MG63 (cell line): ENCODE measurements at regions not wholly inside any gene's neighbourhood (a gene's known extent, or its start where the extent isn't known, plus 50 kb on each side); places are given as distances from the start of the nearest gene placed in this dataset.

Source experiments
- DNase-seq: peaks from one replicate; pipeline ENCODE4 v3.0.0-alpha.2; 2020
- H3K27me3 ChIP-seq: fragments of 250-450 bp; sonication (Bioruptor Pico); 2 replicates; pipeline ENCODE4 v1.5.1; 2020; ENCODE audit warnings: mild to moderate bottlenecking, moderate library complexity
- H3K36me3 ChIP-seq: fragments of 250-450 bp; sonication (Bioruptor Pico); 2 replicates; pipeline ENCODE4 v1.5.1; 2020; ENCODE audit warnings: mild to moderate bottlenecking, moderate library complexity
- H3K4me3 ChIP-seq: fragments of 250-450 bp; sonication (Bioruptor Pico); 2 replicates; pipeline ENCODE4 v1.5.1; 2020; ENCODE audit warnings: mild to moderate bottlenecking, moderate library complexity
- H3K9me3 ChIP-seq: fragments of 250-450 bp; sonication (Bioruptor Pico); 2 replicates; pipeline ENCODE4 v1.5.1; 2020; ENCODE audit warnings: mild to moderate bottlenecking, moderate library complexity

DNA sequence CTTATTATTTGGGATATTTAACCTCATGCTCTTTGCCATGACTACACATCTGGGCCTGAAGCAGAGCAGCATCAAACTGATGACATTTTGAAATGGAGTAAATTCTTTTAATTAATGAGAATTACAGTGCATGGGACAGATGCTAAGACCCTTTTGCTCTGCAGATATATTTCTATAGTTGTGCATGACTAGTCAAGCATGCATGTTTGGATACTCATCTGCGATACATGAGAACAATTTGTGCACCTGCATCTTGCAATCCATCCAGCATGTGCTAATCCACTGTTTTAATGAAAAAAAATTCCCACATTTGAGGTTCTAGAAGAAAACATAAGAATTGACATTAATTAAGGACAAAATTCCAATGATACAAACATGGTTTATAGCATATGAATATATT is 1047.6 kb upstream of the ACO1 start:
- no peak for DNase-seq
- H3K36me3 ChIP-seq = no peaks in the 10 kb centered on the region

DNA sequence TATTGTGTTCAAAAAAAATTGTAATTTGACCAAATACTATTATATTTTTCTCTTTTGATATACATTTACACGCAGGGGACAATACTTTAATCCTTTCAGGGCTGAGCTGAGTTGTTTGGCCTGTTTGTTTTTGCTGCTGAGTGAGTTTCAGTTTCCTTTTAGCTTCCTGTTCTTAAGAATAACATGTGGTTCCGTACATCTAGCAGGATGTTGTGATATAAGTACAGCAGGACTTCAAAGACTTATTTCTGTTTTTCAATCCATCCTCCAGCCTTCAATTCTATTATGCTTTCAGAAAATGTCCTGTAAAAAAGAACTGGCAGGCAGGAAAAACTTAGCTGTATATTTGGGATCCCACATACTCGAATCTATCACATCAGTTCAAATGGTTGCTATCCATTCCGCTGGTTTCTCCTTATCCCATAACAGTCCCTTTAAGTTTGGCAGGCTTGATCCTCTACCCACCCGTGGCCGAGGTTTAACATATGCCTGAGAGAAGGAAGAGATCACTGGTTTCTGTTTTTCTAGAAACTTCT is 1037.3 kb upstream of the ACO1 start:
- H3K4me3 ChIP-seq = peak overlapping the region; percentile 30
- no peaks in the 10 kb centered on the region; the same call in 1 of the 2 replicates for H3K9me3 ChIP-seq
- no peak for DNase-seq
- H3K36me3 ChIP-seq = no peaks in the 10 kb centered on the region
- H3K27me3 ChIP-seq = no peaks in the 10 kb centered on the region

More for the DNA sequence above, 1047.6 kb upstream of the ACO1 start:
- H3K27me3 ChIP-seq = no peaks in the 10 kb centered on the region
- H3K4me3 ChIP-seq = no peak overlapping the region
- no peaks in the 10 kb centered on the region for H3K9me3 ChIP-seq

- Histone ChIP-seq H3K9me3 (no peaks in the 10 kb centered on the region), H3K36me3 (no peaks in the 10 kb centered on the region), H3K4me3 (no peak overlapping the region), H3K27me3 (no peaks in the 10 kb centered on the region)
- no peak for DNase-seq
These were observed 1029.1 kb upstream of the ACO1 start for GRCh38 chr9:31355159-31355882.

DNA sequence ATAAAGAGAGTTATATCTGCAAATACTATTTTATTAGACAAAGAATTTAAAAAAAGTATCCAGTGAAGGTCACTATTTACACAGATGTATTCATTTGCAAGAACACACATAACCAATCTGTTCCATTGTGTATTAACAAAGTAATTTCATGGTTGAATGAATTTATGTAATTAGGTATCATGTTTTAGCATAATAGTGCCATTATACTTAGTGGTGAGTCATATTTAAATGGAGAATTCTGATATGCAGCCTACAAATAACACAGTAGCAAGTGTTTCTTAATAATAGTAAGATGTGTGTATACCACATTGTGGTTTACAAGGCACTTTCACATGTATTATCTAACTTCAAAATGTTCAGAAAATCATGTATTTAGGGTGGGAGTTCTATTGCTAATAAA is 1028.5 kb upstream of the ACO1 start:
- DNase-seq = no peak
- Histone ChIP-seq H3K9me3 (no peaks in the 10 kb centered on the region), H3K27me3 (no peaks in the 10 kb centered on the region), H3K4me3 (no peak overlapping the region), H3K36me3 (no peaks in the 10 kb centered on the region)

DNA sequence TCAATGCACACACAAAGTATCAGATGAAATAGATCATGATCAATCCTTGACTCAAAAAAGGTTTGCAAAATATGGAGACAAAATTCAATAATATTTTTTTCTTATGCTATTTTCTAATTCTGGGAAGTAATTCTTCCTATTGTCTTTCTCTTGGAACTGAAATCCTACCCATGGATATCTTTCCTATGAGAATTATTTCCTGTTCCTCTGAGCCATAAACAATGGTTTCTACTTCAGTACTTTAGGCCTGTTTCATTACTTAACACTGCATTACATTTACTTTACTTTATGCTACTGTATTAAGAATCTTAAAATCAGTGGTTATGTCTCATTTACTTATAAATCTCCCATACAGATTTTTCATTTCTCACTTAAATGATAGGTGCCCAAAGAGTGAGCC is 1025.4 kb upstream of the ACO1 start:
- Histone ChIP-seq H3K4me3 (no peak overlapping the region), H3K27me3 (no peaks in the 10 kb centered on the region), H3K9me3 (no peaks in the 10 kb centered on the region), H3K36me3 (no peaks in the 10 kb centered on the region)
- DNase-seq = no peak

GRCh38 chr9:31364171-31364570 is 1020.3 kb upstream of the ACO1 start:
- H3K36me3 ChIP-seq = no peaks in the 10 kb centered on the region
- no peaks in the 10 kb centered on the region for H3K9me3 ChIP-seq
- H3K27me3 ChIP-seq = no peaks in the 10 kb centered on the region
- no peak overlapping the region for H3K4me3 ChIP-seq
- no peak for DNase-seq

GRCh38 chr9:31372799-31373587 is 1011.5 kb upstream of the ACO1 start:
- H3K9me3 ChIP-seq = no peaks in the 10 kb centered on the region
- DNase-seq = no peak
- no peaks in the 10 kb centered on the region for H3K27me3 ChIP-seq
- no peak overlapping the region for H3K4me3 ChIP-seq
- no peaks in the 10 kb centered on the region for H3K36me3 ChIP-seq

- Histone ChIP-seq H3K9me3 (no peaks in the 10 kb centered on the region), H3K4me3 (no peak overlapping the region), H3K36me3 (no peaks in the 10 kb centered on the region), H3K27me3 (no peaks in the 10 kb centered on the region)
- DNase-seq = no peak
These were observed 1007.1 kb upstream of the ACO1 start for GRCh38 chr9:31377358-31377757.

- H3K9me3 ChIP-seq = no peaks in the 10 kb centered on the region
- peak; percentile 2 for DNase-seq
- no peaks in the 10 kb centered on the region for H3K27me3 ChIP-seq
- no peaks in the 10 kb centered on the region for H3K36me3 ChIP-seq
- no peak overlapping the region for H3K4me3 ChIP-seq
These were observed 995.8 kb upstream of the ACO1 start for GRCh38 chr9:31388660-31389059.

DNA sequence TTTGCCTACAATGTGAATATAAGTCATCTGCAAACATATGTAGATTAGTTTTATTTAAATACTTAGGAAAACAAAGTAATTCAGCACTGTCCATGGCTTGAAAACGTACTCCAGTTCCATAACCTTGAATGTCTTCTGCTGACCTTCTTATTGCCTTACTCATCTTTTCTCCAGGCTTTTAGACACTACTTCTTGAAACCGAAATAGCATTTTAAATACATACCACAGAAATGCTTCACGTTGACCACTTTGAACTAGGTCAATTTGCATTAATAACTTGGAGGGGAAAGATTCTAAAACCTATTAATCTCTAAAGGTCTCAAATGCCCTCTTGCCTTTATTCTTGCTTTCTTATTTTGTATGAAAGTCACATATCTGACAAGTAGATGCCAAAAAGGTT is 995.4 kb upstream of the ACO1 start:
- no peaks in the 10 kb centered on the region for H3K36me3 ChIP-seq
- no peak overlapping the region for H3K4me3 ChIP-seq
- no peaks in the 10 kb centered on the region for H3K27me3 ChIP-seq
- DNase-seq = no peak
- H3K9me3 ChIP-seq = no peaks in the 10 kb centered on the region

- H3K36me3 ChIP-seq = no peaks in the 10 kb centered on the region
- H3K27me3 ChIP-seq = no peaks in the 10 kb centered on the region
- H3K4me3 ChIP-seq = no peak overlapping the region
- no peak for DNase-seq
- no peaks in the 10 kb centered on the region for H3K9me3 ChIP-seq
These were observed 993.9 kb upstream of the ACO1 start for GRCh38 chr9:31390403-31391025.

- no peak for DNase-seq
- H3K9me3 ChIP-seq = no peaks in the 10 kb centered on the region
- no peaks in the 10 kb centered on the region for H3K36me3 ChIP-seq
- H3K4me3 ChIP-seq = no peak overlapping the region
- no peaks in the 10 kb centered on the region for H3K27me3 ChIP-seq
These were observed 991.2 kb upstream of the ACO1 start for GRCh38 chr9:31393240-31393639.

DNA sequence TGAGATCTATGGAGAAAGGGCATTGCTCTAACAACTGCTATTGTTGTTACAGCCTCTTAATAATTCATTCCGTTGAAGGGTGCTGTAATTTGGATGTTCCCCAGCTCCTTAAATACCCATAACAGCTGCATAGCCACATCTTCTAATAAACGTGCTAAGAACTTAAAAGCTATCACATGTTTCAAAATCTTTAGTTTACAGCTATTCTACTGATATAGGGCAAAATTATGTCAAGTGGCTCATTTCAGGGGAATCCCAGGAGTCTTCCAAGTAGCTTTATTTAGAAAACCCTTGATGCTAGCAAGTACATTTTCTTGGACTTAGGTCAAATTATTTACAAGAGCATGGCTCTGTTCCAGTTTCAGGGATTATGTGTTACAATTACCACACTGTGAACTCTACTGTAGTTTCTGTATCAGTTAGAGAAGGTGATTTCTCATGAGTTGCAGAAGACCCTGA is 990.4 kb upstream of the ACO1 start:
- H3K4me3 ChIP-seq = no peak overlapping the region
- no peaks in the 10 kb centered on the region for H3K36me3 ChIP-seq
- H3K9me3 ChIP-seq = no peaks in the 10 kb centered on the region
- DNase-seq = no peak
- H3K27me3 ChIP-seq = no peaks in the 10 kb centered on the region

GRCh38 chr9:31412081-31412480 is 972.4 kb upstream of the ACO1 start:
- no peaks in the 10 kb centered on the region for H3K36me3 ChIP-seq
- no peak overlapping the region for H3K4me3 ChIP-seq

GRCh38 chr9:31415164-31415563 is 969.3 kb upstream of the ACO1 start:
- Histone ChIP-seq H3K27me3 (no peaks in the 10 kb centered on the region), H3K36me3 (no peaks in the 10 kb centered on the region), H3K4me3 (no peak overlapping the region), H3K9me3 (no peaks in the 10 kb centered on the region)
- no peak for DNase-seq

More at GRCh38 chr9:31412081-31412480, 972.4 kb upstream of the ACO1 start:
- Histone ChIP-seq H3K27me3 (no peaks in the 10 kb centered on the region), H3K9me3 (no peaks in the 10 kb centered on the region)
- DNase-seq = no peak

- Histone ChIP-seq H3K27me3 (no peaks in the 10 kb centered on the region), H3K9me3 (no peaks in the 10 kb centered on the region), H3K4me3 (peak overlapping the region; percentile 39), H3K36me3 (no peaks in the 10 kb centered on the region)
- DNase-seq = no peak
These were observed 966.0 kb upstream of the ACO1 start for GRCh38 chr9:31418419-31418818.
